ENCODE measurements at regions not wholly inside any gene's neighbourhood (a gene's known extent, or its start where the extent isn't known, plus 50 kb on each side); places are given as distances from the start of the nearest gene placed in this dataset.

GRCh38 chr2:2754940-2755339, 423.9 kb upstream of the MYT1L start:
- no peak for DNase-seq

GRCh38 chr2:2751715-2752315, 420.7 kb upstream of the MYT1L start:
- DNase-seq: no peak

- DNase-seq: no peak
Observed at GRCh38 chr2:2750867-2751714, 420.0 kb upstream of the MYT1L start.

GRCh38 chr2:2749206-2749598, 418.1 kb upstream of the MYT1L start:
- DNase-seq: no peak

GRCh38 chr2:2748399-2749205, 417.5 kb upstream of the MYT1L start:
- no peak for DNase-seq

- DNase-seq: no peak
Observed at GRCh38 chr2:2747797-2748301, 416.8 kb upstream of the MYT1L start.

GRCh38 chr2:2746731-2747130, 415.7 kb upstream of the MYT1L start:
- DNase-seq: no peak

GRCh38 chr2:2744958-2745715, 414.1 kb upstream of the MYT1L start:
- no peak for DNase-seq

GRCh38 chr2:2744107-2744506, 413.0 kb upstream of the MYT1L start:
- DNase-seq: no peak

- DNase-seq: no peak
Observed at GRCh38 chr2:2743164-2743571, 412.1 kb upstream of the MYT1L start.

GRCh38 chr2:2742726-2743125, 411.7 kb upstream of the MYT1L start:
- no peak for DNase-seq

- DNase-seq: no peak
Observed at GRCh38 chr2:2740238-2740775, 409.2 kb upstream of the MYT1L start.

- DNase-seq: no peak
Observed at GRCh38 chr2:2739231-2739795, 408.2 kb upstream of the MYT1L start.

GRCh38 chr2:2738684-2739083, 407.6 kb upstream of the MYT1L start:
- no peak for DNase-seq

- no peak for DNase-seq
Observed at GRCh38 chr2:2738276-2738675, 407.2 kb upstream of the MYT1L start.

- no peak for DNase-seq
Observed at GRCh38 chr2:2735041-2735440, 404.0 kb upstream of the MYT1L start.

- DNase-seq: no peak
Observed at GRCh38 chr2:2734308-2734707, 403.2 kb upstream of the MYT1L start.

- DNase-seq: no peak
Observed at GRCh38 chr2:2733818-2734217, 402.7 kb upstream of the MYT1L start.

GRCh38 chr2:2732331-2733119, 401.4 kb upstream of the MYT1L start:
- no peak for DNase-seq

GRCh38 chr2:2731816-2732284, 400.8 kb upstream of the MYT1L start:
- no peak for DNase-seq
